Testis (tissue), 2 donors: ENCODE measurements at regions not wholly inside any gene's neighbourhood (a gene's known extent, or its start where the extent isn't known, plus 50 kb on each side); places are given as distances from the start of the nearest gene placed in this dataset.

Source experiments
- DNase-seq: peaks from one replicate; pipeline ENCODE4 v3.0.0-alpha.2; 2019
- H3K27ac ChIP-seq, 2 donors: fragments of 200-600 bp; sonication (generic); one replicate each; pipeline ENCODE4 v1.5.1; 2019
- H3K27me3 ChIP-seq: fragments of 200-600 bp; sonication (generic); one replicate; pipeline ENCODE4 v1.5.1; 2019
- H3K36me3 ChIP-seq: fragments of 200-600 bp; sonication (generic); one replicate; pipeline ENCODE4 v1.5.1; 2017; ENCODE audit warnings: low read depth; ENCODE audit errors: missing control alignments
- H3K4me1 ChIP-seq: fragments of 200-600 bp; sonication (generic); one replicate; pipeline ENCODE4 v1.5.1; 2019
- H3K4me3 ChIP-seq, 2 donors: fragments of 200-600 bp; sonication (generic); one replicate each; pipeline ENCODE4 v1.5.1; 2017 to 2019
- H3K9me3 ChIP-seq: fragments of 200-600 bp; sonication (generic); one replicate; pipeline ENCODE4 v1.5.1; 2017
- CTCF ChIP-seq, 3 experiments: fragments of 450-650 bp in 2 of 3; fragments of 200-600 bp in 1 of 3; sonication (generic) in 1 of 3; IDR thresholded peaks; one replicate each; pipeline ENCODE4 v1.5.1; 2016 to 2019; ENCODE audit warnings: antibody characterized with exemption in 3 of 3, mild to moderate bottlenecking in 2 of 3, moderate library complexity in 1 of 3
- POLR2A ChIP-seq: fragments of 450-650 bp; IDR thresholded peaks from one replicate; pipeline ENCODE4 v1.6.1; 2017; ENCODE audit warnings: antibody characterized with exemption, mild to moderate bottlenecking, moderate library complexity
- WGBS, 2 donors: methylation state at CpG; one replicate each; pipeline ENCODE4 v1.1.5; 2018; 5-methylcytosine and 5-hydroxymethylcytosine counted together
- intact Hi-C: fragments of 100-400 bp; cut with DNase I; formaldehyde crosslinking; loops from one replicate; pipeline ENCODE4 v1.15.1; 2023; ENCODE audit warnings: low total_unique reads

GRCh38 chr6:143583542-143584327 is 72.2 kb upstream of the FUCA2 start:
- no peak overlapping the region for H3K4me3 ChIP-seq
- intact Hi-C loops, result no loop called here
- WGBS, 2 donors, result 92 to 100% methylated on average over 5 of the region's 5 CpGs
- H3K27ac ChIP-seq, result no peak overlapping the region
- no peak for DNase-seq
- TF ChIP-seq CTCF (IDR thresholded peaks at IDR 0.05) (no peak), POLR2A (no peak)
- H3K9me3 ChIP-seq, result no peaks in the 10 kb centered on the region
- no peaks in the 10 kb centered on the region for H3K4me1 ChIP-seq
- H3K27me3 ChIP-seq, result no peaks in the 10 kb centered on the region
- H3K36me3 ChIP-seq, result no peaks in the 10 kb centered on the region

- no peak for DNase-seq
- 80 to 87% methylated on average over 3 of the region's 3 CpGs for WGBS, 2 donors
- Histone ChIP-seq H3K27ac (no peak overlapping the region), H3K27me3 (no peaks in the 10 kb centered on the region), H3K4me3 (no peak overlapping the region), H3K9me3 (no peaks in the 10 kb centered on the region), H3K4me1 (no peaks in the 10 kb centered on the region), H3K36me3 (no peaks in the 10 kb centered on the region)
- TF ChIP-seq POLR2A (no peak), CTCF (IDR thresholded peaks at IDR 0.05) (no peak)
- intact Hi-C loops, result no loop called here
Measured at GRCh38 chr6:143581835-143582480, 70.4 kb upstream of the FUCA2 start.

GRCh38 chr6:143579703-143580102 is 68.2 kb upstream of the FUCA2 start:
- 41 to 53% methylated on average over 8 of the region's 8 CpGs for WGBS, 2 donors
- Histone ChIP-seq H3K4me3 (no peak overlapping the region), H3K27me3 (no peaks in the 10 kb centered on the region), H3K4me1 (no peaks in the 10 kb centered on the region), H3K9me3 (no peaks in the 10 kb centered on the region), H3K36me3 (no peaks in the 10 kb centered on the region), H3K27ac (no peak overlapping the region)
- no peak for DNase-seq
- intact Hi-C loops, result no loop called here
- TF ChIP-seq CTCF (IDR thresholded peaks at IDR 0.05), result no peak
- TF ChIP-seq POLR2A, result no peak

- WGBS, 2 donors, result 77 to 86% methylated on average over 2 of the region's 2 CpGs
- Histone ChIP-seq H3K27ac (no peak overlapping the region), H3K4me3 (no peak overlapping the region), H3K9me3 (no peaks in the 10 kb centered on the region), H3K4me1 (no peaks in the 10 kb centered on the region), H3K36me3 (no peaks in the 10 kb centered on the region), H3K27me3 (no peaks in the 10 kb centered on the region)
- no peak for DNase-seq
- TF ChIP-seq POLR2A, result no peak
- no peak for TF ChIP-seq CTCF (IDR thresholded peaks at IDR 0.05)
- intact Hi-C loops, result no loop called here
Measured at GRCh38 chr6:143578054-143578453, 66.5 kb upstream of the FUCA2 start.
